ENCODE measurements at regions not wholly inside any gene's neighbourhood (a gene's known extent, or its start where the extent isn't known, plus 50 kb on each side); places are given as distances from the start of the nearest gene placed in this dataset.

- no peak for DNase-seq (ENCODE audit: low read depth)
Measured at GRCh38 chr11:86119077-86119476, 50.2 kb upstream of the PICALM start.

Measured in activated T-helper 1 cell treated with Interleukin-2 at 50 U/mL for 16 hours (primary cell).